Iris pigment epithelial cell (primary cell): ENCODE measurements at regions not wholly inside any gene's neighbourhood (a gene's known extent, or its start where the extent isn't known, plus 50 kb on each side); places are given as distances from the start of the nearest gene placed in this dataset.
"Not testable (repeated sequence)": the region's sequence is repeated elsewhere in the genome, so short reads cannot be mapped to it uniquely, and the experiment has no call there.

Experiments
- DNase-seq: peaks from one replicate; pipeline ENCODE4 v3.0.0-alpha.2; 2011; ENCODE audit warnings: low read depth

DNA sequence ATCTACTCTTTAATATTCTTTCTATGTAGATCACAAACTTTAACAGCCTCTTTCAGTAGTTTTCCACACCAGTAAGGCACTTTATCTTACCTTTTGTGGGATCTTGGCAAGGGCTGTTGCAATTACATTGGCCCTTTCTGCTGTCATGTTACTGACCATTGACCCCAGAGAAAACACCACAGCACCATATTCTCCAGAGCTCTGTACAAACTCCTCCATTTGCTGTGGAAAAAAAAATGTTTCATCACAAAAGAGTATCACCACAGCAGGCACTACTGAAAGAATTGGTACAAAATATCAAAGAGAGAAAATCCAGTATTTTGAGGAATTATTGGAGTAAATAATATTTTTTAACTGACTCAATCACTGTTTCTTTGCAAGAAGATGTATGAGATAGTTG, 62.3 kb upstream of the UGT2A3 start:
- not testable (repeated sequence) for DNase-seq

DNA sequence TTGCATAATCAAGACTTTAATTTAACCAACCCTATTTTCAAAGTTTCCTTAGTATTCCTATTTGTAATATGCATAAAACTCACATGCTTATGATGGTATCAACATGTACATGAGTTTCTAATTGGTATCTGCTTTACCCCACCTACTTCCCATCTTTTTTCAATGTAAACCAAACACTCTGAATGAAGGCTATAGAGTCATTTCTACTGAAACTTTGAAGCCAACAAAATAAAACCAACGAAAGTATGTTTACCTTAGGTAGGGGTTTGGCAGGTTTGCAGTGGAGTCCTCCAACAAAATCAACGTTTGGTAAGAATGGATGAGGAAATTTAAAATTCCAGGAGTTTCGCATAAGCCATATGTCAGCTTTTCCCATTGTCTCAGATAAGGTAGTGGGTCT, 66.4 kb upstream of the UGT2A3 start:
- not testable (repeated sequence) for DNase-seq

DNA sequence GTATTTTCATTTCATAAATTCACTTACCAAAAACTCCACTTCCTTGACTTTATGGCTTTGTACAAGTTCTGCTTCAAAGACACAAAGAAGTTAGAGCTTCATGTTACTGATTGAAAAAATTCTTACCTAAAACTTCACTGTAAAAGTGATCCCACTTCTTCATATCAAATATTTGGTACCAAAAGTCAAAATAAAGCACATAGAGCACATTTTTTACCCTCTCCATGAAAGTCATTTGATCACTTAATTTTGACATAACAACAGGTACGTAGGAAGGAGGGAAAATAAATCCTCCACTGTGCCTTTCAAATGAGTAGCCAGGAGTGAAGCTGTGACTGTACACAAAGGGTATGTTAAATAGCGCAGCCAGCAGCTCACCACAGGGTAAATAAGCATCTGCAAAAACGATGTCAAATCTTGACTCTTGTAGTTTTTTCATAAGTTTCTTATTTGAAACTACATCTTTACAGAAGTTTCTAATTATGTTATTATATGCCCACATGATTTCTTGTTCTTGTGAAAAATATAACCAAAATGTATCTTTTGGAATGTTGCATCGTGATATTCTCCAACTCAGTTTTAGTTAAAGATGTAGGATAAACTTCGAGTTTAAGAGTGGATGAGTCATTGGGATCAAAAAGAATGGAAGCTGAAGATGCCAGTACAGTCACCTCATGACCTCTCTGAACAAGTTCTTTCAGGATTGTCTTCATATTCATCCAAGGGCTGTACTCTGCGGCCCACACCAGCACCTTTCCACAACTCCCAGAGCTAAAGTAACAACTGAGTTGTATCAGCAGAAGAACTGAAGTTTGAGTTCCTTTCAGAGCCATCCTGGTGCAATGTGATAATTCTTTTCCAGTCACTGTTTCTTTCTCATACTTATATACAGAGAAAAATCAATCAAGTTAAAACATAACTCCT, 68.2 kb upstream of the UGT2A3 start:
- DNase-seq = peak; percentile 1

DNA sequence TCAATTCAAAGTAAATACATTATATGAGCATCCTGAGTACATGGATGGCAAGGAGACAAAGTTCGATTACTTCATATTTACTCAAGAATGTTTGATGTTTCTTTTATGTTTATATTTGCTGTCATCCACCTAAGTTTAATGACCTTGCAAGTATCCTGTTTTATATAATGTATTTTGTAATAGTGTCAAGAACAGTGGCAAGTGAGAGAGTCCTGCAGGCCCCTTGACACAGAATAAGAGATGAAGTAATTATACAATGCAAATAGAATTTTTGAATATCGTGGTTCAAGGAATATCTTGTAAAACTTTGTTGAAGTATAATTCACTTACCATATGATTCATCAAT, 68.8 kb upstream of the UGT2A3 start:
- not testable (repeated sequence) for DNase-seq

DNA sequence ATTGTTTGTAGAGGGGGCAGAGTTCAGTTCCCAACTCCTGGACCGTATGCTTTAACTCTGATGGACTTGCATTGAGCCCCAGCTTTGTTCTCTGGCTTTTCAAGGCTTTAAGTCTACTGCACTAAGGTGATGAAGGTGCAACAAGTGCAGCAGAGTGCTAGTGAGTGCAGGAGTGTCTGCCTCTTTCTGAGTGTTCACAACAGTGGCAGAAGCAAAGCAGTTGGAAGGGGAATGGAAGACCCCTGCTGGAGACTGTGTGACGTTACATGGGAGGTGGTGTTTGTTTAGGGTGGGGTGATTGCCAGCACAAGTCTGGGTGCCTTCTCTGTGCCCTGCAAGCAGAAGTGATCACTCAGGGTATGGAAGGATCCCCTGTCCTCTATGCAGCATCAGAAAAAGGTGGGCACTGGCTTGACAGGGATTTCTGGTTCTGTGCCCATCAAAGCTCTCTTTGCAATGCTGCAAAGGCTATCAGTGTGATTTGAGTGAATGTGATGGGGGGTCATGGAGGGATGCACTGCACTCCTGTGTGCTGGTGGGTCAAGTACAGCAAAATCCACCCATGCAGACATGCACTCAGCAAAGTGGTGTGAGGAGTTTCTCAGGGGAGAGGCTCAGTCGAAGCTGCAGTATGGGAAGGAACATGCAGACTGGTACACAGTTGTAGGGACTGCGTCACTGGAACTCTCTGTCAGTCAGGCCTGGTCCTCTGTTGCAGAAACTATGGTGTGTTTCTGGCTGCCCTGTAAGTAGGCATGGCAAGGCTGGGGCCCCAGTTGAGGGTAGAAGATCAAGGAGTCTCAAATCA, 70.9 kb upstream of the UGT2B7 start:
- DNase-seq = peak; percentile 2

DNA sequence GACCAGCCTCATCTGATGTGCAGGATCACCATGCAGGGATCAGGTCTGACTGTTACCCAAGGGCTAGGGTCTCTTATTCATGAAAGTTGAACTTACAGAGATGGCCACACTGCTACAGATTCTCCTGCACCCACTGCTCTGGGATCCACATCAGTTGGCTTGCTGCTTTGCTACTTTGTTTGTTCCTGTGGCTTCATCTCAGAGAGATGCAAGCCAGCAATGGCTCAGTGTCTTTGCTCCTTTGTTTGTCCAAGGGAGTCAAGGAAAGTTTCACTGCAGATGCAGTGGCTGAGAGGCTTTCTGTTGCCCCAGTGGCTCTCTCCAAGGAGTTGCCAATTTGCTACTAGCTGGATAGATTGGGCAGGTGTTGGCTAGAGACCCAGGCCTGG, 70.3 kb upstream of the UGT2B7 start:
- no peak for DNase-seq

DNA sequence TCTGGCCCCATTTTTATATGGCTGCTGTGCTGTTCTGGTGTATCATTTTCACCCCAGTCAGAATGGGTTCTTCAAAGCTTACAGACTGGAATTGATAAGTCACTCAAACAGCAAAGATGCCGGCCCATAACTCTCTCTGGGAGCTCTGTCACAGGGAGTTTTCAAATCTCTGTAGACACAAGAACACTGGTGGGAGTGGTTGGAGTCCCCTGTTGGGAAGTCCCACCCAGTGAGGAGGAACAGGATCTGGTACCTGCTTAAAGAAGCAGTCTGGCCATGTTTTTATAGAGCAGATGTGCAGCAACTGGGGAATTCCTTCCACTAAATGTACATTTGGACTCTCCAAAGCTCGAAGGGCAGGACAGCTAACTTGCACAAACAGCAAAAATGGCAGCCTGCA, 69.3 kb upstream of the UGT2B7 start:
- no peak for DNase-seq

DNA sequence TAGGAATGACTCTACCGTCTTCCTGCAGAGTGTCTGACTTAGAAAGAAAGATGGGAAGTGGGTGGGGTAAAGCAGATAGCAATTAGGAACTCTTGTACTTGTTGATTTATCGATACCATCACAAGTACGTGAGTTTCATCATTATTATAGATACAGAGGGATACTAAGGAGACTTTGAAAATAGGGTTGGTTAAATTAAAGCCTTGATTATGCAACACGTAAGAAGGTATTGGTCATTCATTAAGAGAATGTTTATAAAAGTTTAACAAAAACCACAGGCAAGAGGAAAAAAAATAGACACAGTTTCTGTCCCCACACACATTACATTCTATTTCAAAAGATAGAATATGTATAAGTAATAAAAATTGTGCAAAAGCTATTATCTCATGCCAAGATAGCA, 65.9 kb upstream of the UGT2B7 start:
- no peak for DNase-seq

DNA sequence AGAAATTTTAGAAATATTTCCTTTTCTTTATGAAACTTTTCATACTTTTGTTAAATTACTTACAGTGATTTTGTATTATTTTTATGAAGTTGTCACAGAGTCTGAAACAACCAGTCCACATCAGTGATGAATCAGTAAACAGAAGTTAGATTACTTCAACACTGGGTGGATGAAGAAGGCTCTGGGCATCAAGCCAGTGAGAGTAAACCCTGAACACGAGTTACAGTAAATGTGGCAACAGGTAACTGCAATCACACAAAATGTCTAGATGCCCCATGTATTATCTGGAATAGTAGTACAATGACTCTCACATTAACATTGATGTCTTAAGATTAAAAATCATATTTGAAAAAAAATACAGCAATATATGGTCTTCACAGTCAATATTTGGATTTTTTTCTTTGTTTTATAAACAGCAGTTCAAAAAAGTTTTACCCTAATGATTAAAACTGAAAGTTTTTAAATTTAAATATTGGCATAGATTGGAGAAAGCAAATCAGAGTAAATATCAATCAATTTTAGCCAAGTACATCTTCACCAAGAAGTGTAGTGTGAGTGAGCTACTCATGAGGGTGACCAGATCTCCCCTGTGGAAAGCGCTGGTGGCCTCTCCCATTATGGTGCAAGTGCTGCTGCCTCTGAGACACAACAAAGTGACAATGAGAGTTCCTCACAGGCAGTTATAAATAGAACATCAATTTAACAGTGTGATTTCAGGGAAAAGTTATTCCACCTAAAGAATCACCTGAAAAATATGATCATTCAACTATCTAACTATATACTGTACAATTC, 63.2 kb upstream of the UGT2B7 start:
- peak; percentile 53 for DNase-seq

DNA sequence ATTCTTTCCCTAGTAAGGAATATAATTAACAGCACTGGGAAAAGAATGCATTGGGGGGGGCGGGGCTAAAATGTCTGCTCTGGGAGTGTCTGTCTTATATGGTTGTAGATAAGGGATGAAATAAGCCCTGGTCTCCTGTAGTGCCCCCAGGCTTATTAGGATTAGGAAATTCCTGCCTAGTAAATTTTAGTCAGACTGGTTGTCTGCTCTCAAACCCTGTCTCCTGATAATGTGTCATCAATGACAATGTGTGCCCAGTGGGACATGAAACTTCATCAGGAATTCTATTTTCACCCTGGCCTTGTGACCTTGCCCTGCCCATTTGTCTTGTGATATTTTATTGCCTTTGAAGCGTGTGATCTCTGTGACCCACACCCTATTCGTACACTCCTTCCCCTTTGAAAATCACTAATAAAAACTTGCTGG, 61.9 kb upstream of the UGT2B7 start:
- not testable (repeated sequence) for DNase-seq

DNA sequence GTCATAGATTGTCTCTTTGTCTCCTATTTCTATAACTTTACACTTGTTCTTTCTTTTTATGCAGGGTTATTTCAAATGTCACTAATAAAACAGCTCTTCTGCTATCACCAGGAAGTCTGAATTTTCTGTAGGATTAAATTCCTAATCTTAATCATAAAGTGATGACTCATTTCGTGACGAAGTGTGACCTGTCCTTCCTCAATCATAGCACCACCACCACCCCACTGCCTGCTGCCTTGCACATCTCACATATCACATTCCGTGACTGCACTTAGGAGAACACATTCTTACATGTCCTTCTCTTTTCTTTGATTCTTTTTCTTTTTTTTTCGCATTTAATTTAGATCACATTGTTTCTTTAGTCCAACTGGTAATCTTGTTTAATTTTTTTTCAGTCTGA, 57.7 kb upstream of the UGT2B7 start:
- DNase-seq = peak; percentile 41

DNA sequence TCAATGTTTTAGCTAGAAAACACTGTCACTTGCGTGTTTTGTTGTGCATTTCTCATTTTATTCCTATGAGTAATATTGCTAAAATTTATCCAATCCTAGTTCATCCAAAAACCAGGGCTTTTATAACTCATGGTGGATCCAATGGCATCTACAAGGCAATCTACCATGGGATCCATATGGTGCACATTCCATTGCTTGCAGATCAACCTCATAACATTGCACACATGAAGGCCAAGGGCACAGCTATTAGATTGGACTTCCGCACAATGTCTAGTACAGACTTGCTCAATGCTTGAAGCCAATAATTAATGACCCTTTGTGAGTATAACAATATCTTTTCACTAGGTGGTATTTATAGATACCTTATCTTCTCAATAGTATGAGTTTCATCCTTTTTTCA, 57.2 kb upstream of the UGT2B7 start:
- DNase-seq = no peak

DNA sequence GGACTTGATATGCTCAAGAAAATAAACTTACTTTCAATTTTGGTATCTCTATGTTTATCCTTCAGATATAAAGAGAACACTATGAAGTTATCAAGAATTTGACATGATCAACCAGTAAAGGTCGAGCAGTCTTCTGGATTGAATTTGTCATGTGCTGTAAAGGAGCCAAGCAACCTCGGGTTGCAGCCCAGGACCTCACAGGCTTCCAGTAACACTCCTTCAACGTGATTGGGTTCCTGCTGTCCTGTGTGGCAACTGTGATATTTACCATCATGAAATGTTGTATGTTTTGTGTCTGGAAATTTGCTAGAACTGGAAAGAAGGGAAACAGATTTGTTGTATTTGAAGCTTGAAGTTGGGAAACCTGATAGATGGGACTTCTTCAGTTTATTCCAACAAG, 52.0 kb upstream of the UGT2B7 start:
- peak; percentile 41 for DNase-seq
